ENCODE measurements at regions not wholly inside any gene's neighbourhood (a gene's known extent, or its start where the extent isn't known, plus 50 kb on each side); places are given as distances from the start of the nearest gene placed in this dataset.

DNA sequence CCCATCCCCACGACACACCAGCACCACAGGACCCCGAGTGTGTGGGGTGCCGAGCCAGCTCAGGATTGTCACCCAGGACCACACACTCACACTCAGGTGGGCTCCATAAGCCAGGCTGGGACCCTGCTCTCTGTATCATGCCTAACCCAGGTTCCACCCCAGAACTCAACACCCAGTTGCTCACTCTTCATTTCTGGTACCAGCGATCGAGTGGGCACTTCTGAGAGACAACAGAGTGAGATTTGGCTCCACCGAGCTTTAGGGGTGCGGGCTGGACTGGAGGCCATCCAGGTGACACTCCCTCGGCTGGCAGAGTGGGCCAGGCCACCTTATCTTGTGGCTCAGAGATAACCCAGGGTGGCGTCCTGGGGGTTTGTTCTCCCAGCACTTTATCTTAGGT lies 1323.8 kb downstream of the BRD1 start:
- Histone ChIP-seq H3K27me3 (replicated peaks; ENCODE audit: control insufficient read depth, insufficient read depth, low read length) (no peaks in the 10 kb centered on the region), H3K36me3 (ENCODE audit: control insufficient read depth, insufficient read depth, low read length) (no peaks in the 10 kb centered on the region), H3K4me3 (replicated peaks; ENCODE audit: low read depth, low read length) (no peak overlapping the region)
- no peak for DNase-seq (ENCODE audit: extremely low read depth, insufficient read length)
- TF ChIP-seq, protein P1, sequence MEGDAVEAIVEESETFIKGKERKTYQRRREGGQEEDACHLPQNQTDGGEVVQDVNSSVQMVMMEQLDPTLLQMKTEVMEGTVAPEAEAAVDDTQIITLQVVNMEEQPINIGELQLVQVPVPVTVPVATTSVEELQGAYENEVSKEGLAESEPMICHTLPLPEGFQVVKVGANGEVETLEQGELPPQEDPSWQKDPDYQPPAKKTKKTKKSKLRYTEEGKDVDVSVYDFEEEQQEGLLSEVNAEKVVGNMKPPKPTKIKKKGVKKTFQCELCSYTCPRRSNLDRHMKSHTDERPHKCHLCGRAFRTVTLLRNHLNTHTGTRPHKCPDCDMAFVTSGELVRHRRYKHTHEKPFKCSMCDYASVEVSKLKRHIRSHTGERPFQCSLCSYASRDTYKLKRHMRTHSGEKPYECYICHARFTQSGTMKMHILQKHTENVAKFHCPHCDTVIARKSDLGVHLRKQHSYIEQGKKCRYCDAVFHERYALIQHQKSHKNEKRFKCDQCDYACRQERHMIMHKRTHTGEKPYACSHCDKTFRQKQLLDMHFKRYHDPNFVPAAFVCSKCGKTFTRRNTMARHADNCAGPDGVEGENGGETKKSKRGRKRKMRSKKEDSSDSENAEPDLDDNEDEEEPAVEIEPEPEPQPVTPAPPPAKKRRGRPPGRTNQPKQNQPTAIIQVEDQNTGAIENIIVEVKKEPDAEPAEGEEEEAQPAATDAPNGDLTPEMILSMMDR (IDR thresholded peaks at IDR 0.05; ENCODE audit: insufficient read depth, low read length, poor library complexity, severe bottlenecking): no peak

DNA sequence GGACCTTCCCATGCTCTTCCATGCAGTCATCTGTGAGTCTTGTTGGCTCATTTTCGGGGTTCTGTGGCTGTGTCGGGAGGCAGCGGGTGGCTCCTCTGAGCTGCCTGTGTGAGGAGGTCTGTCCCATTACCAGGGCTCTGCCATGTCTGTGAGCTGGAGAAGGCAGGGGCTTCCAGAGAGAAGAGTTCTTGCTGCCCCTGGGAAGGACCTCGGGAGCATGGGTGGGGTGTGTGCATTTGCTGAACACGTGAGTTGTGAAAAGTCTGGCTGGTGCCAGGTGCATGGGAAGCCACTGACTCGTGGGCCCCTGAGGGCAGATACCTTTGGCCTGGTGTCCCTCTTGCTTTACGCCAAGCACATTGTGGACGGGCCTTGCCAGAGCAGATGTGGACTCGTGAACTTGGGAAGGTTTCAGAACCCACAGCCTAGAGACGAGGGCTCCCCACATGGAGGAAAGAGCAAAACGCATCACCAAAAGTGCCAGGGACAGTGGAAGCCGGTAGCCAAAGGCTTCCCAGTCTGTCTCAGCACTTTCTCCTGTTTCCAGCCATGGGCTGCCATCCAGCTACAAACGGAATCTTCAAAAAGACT lies 1324.5 kb downstream of the BRD1 start:
- Histone ChIP-seq H3K36me3 (ENCODE audit: control insufficient read depth, insufficient read depth, low read length) (no peaks in the 10 kb centered on the region), H3K27me3 (replicated peaks; ENCODE audit: control insufficient read depth, insufficient read depth, low read length) (no peaks in the 10 kb centered on the region), H3K4me3 (replicated peaks; ENCODE audit: low read depth, low read length) (no peak overlapping the region)
- TF ChIP-seq, protein P1 (IDR thresholded peaks at IDR 0.05; ENCODE audit: insufficient read depth, low read length, poor library complexity, severe bottlenecking): no peak
- no peak for DNase-seq (ENCODE audit: extremely low read depth, insufficient read length)

DNA sequence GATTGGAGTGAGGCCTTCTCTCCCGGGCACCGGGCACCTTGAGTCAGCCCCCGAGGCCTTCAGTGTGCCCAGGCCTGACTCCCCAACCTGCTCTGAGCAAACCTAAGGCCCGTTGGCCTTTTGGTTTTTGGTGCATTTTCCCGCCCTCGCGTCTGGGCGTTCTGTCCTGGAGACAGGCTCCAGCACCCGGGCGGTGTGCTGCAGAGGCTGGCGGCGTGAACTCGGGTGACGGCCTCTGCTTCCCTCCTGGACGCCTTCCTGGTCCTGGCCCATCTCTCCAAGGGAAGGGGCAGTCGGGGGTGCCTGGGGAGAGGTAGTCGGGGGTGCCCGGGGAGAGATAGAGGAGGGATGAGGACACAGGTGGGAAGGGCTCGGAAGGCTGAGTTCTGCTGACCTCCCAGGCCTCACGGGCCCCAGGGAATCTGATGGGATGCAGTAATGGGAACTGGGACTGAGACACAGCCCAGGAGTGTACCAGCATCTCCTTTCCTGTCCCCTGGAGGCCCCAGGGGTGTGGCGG lies 1326.4 kb downstream of the BRD1 start:
- no peak overlapping the region for H3K4me3 ChIP-seq (replicated peaks; ENCODE audit: low read depth, low read length)
- H3K36me3 ChIP-seq (ENCODE audit: control insufficient read depth, insufficient read depth, low read length): no peaks in the 10 kb centered on the region
- TF ChIP-seq, protein P1 (IDR thresholded peaks at IDR 0.05; ENCODE audit: insufficient read depth, low read length, poor library complexity, severe bottlenecking): no peak
- H3K27me3 ChIP-seq (replicated peaks; ENCODE audit: control insufficient read depth, insufficient read depth, low read length): no peaks in the 10 kb centered on the region
- DNase-seq (ENCODE audit: extremely low read depth, insufficient read length): no peak

DNA sequence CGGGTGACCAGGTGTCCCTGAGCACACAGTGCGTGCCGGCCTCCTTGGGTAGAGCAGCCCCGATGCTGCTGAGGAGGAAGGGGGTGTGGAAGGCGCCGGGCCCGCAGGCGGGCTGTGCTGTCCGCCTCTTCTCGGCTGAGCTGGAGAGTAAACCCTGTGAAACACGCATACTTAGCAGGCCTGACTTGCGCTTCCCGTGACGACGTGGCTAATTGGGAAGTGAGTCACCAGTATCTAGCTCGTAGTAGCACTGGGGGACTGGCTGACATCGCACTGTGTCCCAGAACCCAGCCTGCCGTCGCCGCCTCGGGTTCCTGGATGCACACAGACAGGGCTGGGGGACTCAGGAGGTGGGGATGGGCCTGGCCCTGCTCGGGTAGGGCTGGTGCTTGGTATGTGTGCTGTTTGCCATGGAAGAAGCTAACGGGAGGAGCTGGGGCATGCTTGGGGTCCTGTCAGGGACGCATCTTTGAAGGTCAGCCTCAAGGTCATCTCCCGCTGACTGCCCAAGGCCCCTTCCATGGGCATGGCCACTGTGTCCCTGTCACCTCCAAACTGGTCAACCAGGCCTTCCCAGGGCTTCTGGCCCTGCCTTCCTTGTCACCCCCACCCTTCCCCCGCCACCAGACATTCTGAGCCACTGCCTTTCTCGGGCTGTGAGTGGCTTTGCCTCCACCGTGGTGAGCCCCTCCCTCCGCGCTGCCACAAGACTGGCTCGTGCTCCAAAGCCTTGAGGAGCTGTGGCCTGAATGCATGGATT lies 1327.0 kb downstream of the BRD1 start:
- no peaks in the 10 kb centered on the region for H3K27me3 ChIP-seq (replicated peaks; ENCODE audit: control insufficient read depth, insufficient read depth, low read length)
- TF ChIP-seq, protein P1 (IDR thresholded peaks at IDR 0.05; ENCODE audit: insufficient read depth, low read length, poor library complexity, severe bottlenecking): no peak
- DNase-seq (ENCODE audit: extremely low read depth, insufficient read length): no peak
- no peak overlapping the region for H3K4me3 ChIP-seq (replicated peaks; ENCODE audit: low read depth, low read length)
- no peaks in the 10 kb centered on the region for H3K36me3 ChIP-seq (ENCODE audit: control insufficient read depth, insufficient read depth, low read length)

DNA sequence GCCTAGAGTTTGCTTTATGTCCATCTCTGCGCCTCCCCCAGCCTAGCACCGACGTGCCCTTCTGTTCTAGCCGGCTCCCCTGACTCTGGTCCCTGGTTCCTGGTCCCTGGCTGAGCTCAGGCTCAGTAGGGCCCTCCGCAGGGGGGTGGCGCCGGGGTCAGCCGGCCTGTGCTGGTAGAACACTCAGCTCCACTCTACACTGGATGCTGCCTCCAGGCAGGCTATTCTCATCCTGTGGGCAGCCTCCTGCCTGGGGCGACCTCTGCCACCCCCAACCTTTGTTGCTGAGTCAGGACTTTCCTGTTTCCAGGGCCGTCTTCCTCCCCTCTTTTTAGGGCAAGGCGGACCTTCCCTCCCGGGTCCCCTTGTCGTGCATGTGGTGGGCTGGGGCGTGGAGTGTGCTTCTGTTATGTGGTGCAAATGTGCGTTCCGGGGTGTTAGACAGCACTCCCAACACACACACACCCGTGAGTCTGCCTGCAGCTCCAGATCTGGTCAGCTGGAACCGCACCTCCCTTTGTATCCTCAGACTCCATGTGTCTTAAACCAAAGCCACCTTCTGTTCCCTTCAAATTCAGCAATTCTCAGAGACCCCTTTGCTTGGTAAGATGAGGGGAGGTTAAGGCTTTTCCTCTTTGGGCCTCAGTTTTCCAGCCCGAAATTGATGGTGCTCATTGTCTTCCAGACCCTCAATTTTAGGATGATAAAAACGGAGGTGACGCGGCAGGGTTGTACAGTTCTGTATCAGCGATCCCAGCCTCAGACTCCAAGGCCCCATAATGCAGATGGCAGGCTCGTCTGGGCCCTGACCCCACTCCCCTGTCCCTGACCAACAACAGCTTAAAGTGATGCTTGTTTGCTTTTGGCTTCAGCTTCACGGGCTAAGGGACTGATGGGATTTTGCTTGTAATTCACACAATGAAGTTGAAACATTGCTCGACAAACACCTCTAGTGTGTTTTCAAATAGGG lies 1327.9 kb downstream of the BRD1 start:
- no peaks in the 10 kb centered on the region for H3K36me3 ChIP-seq (ENCODE audit: control insufficient read depth, insufficient read depth, low read length)
- no peak overlapping the region for H3K4me3 ChIP-seq (replicated peaks; ENCODE audit: low read depth, low read length)
- no peaks in the 10 kb centered on the region for H3K27me3 ChIP-seq (replicated peaks; ENCODE audit: control insufficient read depth, insufficient read depth, low read length)
- no peak for DNase-seq (ENCODE audit: extremely low read depth, insufficient read length)
- TF ChIP-seq, protein P1 (IDR thresholded peaks at IDR 0.05; ENCODE audit: insufficient read depth, low read length, poor library complexity, severe bottlenecking): no peak
